Ovary (tissue), 7 donors: ENCODE measurements at regions not wholly inside any gene's neighbourhood (a gene's known extent, or its start where the extent isn't known, plus 50 kb on each side); places are given as distances from the start of the nearest gene placed in this dataset.

Experiments
- DNase-seq, 5 donors: peaks; one replicate each; pipeline ENCODE4 v3.0.0-alpha.2; 2019 to 2020
- H3K27ac ChIP-seq, 2 donors: fragments of 200-600 bp; one replicate each; pipeline versions ENCODE4 v1.5.1 to v1.8.0; 2019 to 2022
- H3K27me3 ChIP-seq: fragments of 200-600 bp; one replicate; pipeline ENCODE4 v1.8.0; 2022
- H3K36me3 ChIP-seq: fragments of 200-600 bp; sonication (generic); one replicate; pipeline ENCODE4 v1.5.1; 2019
- H3K4me1 ChIP-seq: one replicate; pipeline ENCODE4 v1.8.1; 2013; ENCODE audit warnings: mild to moderate bottlenecking, moderate library complexity; ENCODE audit not compliant: insufficient read depth
- H3K4me3 ChIP-seq: fragments of 200-600 bp; sonication (generic); one replicate; pipeline ENCODE4 v1.5.1; 2017
- H3K9me3 ChIP-seq, 2 donors: fragments of 200-600 bp in 1 of 2; sonication (generic) in 1 of 2; one replicate each; pipeline versions ENCODE4 v1.5.1 to v1.8.1; 2013 to 2019; ENCODE audit warnings: mild to moderate bottlenecking in 1 of 2, moderate library complexity in 1 of 2
- CTCF ChIP-seq, 3 donors: fragments of 450-650 bp in 2 of 3; fragments of 200-600 bp in 1 of 3; IDR thresholded peaks; one replicate each; pipeline versions ENCODE4 v1.5.1 to v1.8.0; 2016 to 2022; ENCODE audit warnings: antibody characterized with exemption in 3 of 3, mild to moderate bottlenecking in 1 of 3
- EP300 ChIP-seq: sonication (generic); formaldehyde crosslinking; IDR thresholded peaks from one replicate; pipeline ENCODE4 v1.6.1; 2017; ENCODE audit warnings: antibody characterized with exemption
- POLR2A ChIP-seq: fragments of 450-650 bp; IDR thresholded peaks from one replicate; pipeline ENCODE4 v1.6.1; 2017; ENCODE audit warnings: antibody characterized with exemption, mild to moderate bottlenecking, moderate library complexity
- WGBS, 3 donors: extraction: QIAGEN DNeasy Blood & Tissue Kit in 1 of 3; methylation state at CpG; one replicate each; pipeline versions ENCODE4 v1.1.5 to v1.1.7; 2013 to 2017; 5-methylcytosine and 5-hydroxymethylcytosine counted together
- intact Hi-C, 4 donors: fragments of 100-400 bp; cut with DNase I; formaldehyde crosslinking; loops; one replicate each; pipeline versions ENCODE4 v1.11.0 to v1.15.1; 2022 to 2023
- donor health status: DM: no; HTN: no; CAD: no; lungs with moderate emphysema.
- donor health status: DM: no; HTN: no; CAD: no.
- donor health status: Bipolar disorder and iron deficiency.
- donor health status: DM: no; HTN: no; CAD: no.
- donor health status: DM: yes; HTN: yes; CAD: no.

- H3K27me3 ChIP-seq = no peaks in the 10 kb centered on the region
- intact Hi-C loops = no loop called here
Observed at GRCh38 chr3:81929697-81930096, 168.3 kb upstream of the GBE1 start.

GRCh38 chr3:81927811-81928210, 166.4 kb upstream of the GBE1 start:
- H3K4me3 ChIP-seq = no peak overlapping the region
- TF ChIP-seq CTCF (IDR thresholded peaks at IDR 0.05) (no peak), EP300 (no peak), POLR2A (no peak)
- intact Hi-C loops = loop anchor here in 1 of 4 donors (1.0 kb wide), 1 partner anchor 49 kb away; no protein-coding TSS in a partner anchor
- no peaks in the 10 kb centered on the region for H3K9me3 ChIP-seq
- WGBS, 3 donors = 88 to 97% (median 91%) methylated on average over 1 of the region's 1 CpG
- H3K36me3 ChIP-seq = no peaks in the 10 kb centered on the region
- no peaks in the 10 kb centered on the region for H3K4me1 ChIP-seq
- no peaks in the 10 kb centered on the region for H3K27me3 ChIP-seq
- no peak overlapping the region for H3K27ac ChIP-seq
- no peak for DNase-seq

More at GRCh38 chr3:81929697-81930096, 168.3 kb upstream of the GBE1 start:
- Histone ChIP-seq H3K4me1 (no peaks in the 10 kb centered on the region), H3K9me3 (no peaks in the 10 kb centered on the region), H3K4me3 (no peak overlapping the region), H3K36me3 (no peaks in the 10 kb centered on the region), H3K27ac (no peak overlapping the region)
- DNase-seq = no peak
- TF ChIP-seq EP300 (no peak), CTCF (IDR thresholded peaks at IDR 0.05) (no peak), POLR2A (no peak)

- Histone ChIP-seq H3K27ac (no peak overlapping the region), H3K27me3 (no peaks in the 10 kb centered on the region), H3K4me3 (no peak overlapping the region), H3K4me1 (no peaks in the 10 kb centered on the region), H3K36me3 (no peaks in the 10 kb centered on the region), H3K9me3 (no peaks in the 10 kb centered on the region)
- DNase-seq = no peak
- intact Hi-C loops = no loop called here
- TF ChIP-seq CTCF (IDR thresholded peaks at IDR 0.05) = no peak
- TF ChIP-seq EP300 = no peak
- TF ChIP-seq POLR2A = no peak
Observed at GRCh38 chr3:81925385-81925784, 163.9 kb upstream of the GBE1 start.

GRCh38 chr3:81923038-81923437, 161.6 kb upstream of the GBE1 start:
- Histone ChIP-seq H3K4me1 (no peaks in the 10 kb centered on the region), H3K36me3 (no peaks in the 10 kb centered on the region), H3K9me3 (no peaks in the 10 kb centered on the region), H3K4me3 (no peak overlapping the region), H3K27ac (no peak overlapping the region), H3K27me3 (no peaks in the 10 kb centered on the region)
- 90 to 98% (median 96%) methylated on average over 2 of the region's 2 CpGs for WGBS, 3 donors
- no peak for DNase-seq
- intact Hi-C loops = no loop called here
- TF ChIP-seq CTCF (IDR thresholded peaks at IDR 0.05) = no peak
- TF ChIP-seq POLR2A = no peak
- TF ChIP-seq EP300 = no peak

- Histone ChIP-seq H3K9me3 (no peaks in the 10 kb centered on the region), H3K27me3 (no peaks in the 10 kb centered on the region), H3K27ac (no peak overlapping the region), H3K36me3 (no peaks in the 10 kb centered on the region), H3K4me1 (no peaks in the 10 kb centered on the region), H3K4me3 (no peak overlapping the region)
- 87 to 90% (median 89%) methylated on average over 1 of the region's 1 CpG for WGBS, 3 donors
- intact Hi-C loops = no loop called here
- DNase-seq = no peak
- TF ChIP-seq POLR2A (no peak), CTCF (IDR thresholded peaks at IDR 0.05) (no peak), EP300 (no peak)
Observed at GRCh38 chr3:81922404-81922803, 161.0 kb upstream of the GBE1 start.
